ENCODE measurements at regions not wholly inside any gene's neighbourhood (a gene's known extent, or its start where the extent isn't known, plus 50 kb on each side); places are given as distances from the start of the nearest gene placed in this dataset.

GRCh38 chr6:157772820-157773219 lies 50.2 kb upstream of the SNX9 start:
- DNase-seq (ENCODE audit: low read depth in 3 of 3): no peak
